MM.1S (cell line): ENCODE measurements at regions not wholly inside any gene's neighbourhood (a gene's known extent, or its start where the extent isn't known, plus 50 kb on each side); places are given as distances from the start of the nearest gene placed in this dataset.

Experiments
- DNase-seq: peaks from one replicate; pipeline ENCODE4 v3.0.0-alpha.2; 2015
- H2AFZ ChIP-seq: fragments of 300-600 bp; sonication (generic); 2 replicates; pipeline ENCODE4 v1.6.0; 2016; ENCODE audit warnings: antibody characterized with exemption, low read length
- H3F3A ChIP-seq: fragments of 300-600 bp; sonication (generic); 2 replicates; pipeline ENCODE4 v1.6.1; 2016; ENCODE audit warnings: mild to moderate bottlenecking, antibody characterized with exemption, low read length, moderate library complexity, mixed read lengths; ENCODE audit not compliant: insufficient read depth
- H3K27ac ChIP-seq: fragments of 300-600 bp; sonication (generic); 2 replicates; pipeline ENCODE4 v1.5.1; 2016; ENCODE audit warnings: mild to moderate bottlenecking, low read length
- H3K27me3 ChIP-seq: fragments of 300-600 bp; sonication (generic); replicated peaks from 2 replicates; pipeline ENCODE4 v1.6.0; 2016; ENCODE audit warnings: low read length; ENCODE audit not compliant: insufficient read depth
- H3K36me3 ChIP-seq: fragments of 300-600 bp; sonication (generic); replicated peaks from 2 replicates; pipeline ENCODE4 v1.6.1; 2016; ENCODE audit warnings: mild to moderate bottlenecking, low read length, mixed read lengths; ENCODE audit not compliant: insufficient read depth
- H3K4me1 ChIP-seq: fragments of 300-600 bp; sonication (generic); 2 replicates; pipeline ENCODE4 v1.6.1; 2016; ENCODE audit warnings: low read length, mixed read lengths
- H3K4me2 ChIP-seq: fragments of 300-600 bp; sonication (generic); 2 replicates; pipeline ENCODE4 v1.6.0; 2016; ENCODE audit warnings: low read depth, low read length
- H3K4me3 ChIP-seq: fragments of 300-600 bp; sonication (generic); 2 replicates; pipeline ENCODE4 v1.5.1; 2016; ENCODE audit warnings: low read length, mixed read lengths
- H3K79me2 ChIP-seq: fragments of 300-600 bp; sonication (generic); 2 replicates; pipeline ENCODE4 v1.6.1; 2016; ENCODE audit warnings: mixed run types, low read length, mixed read lengths
- H3K9ac ChIP-seq: fragments of 300-600 bp; sonication (generic); 2 replicates; pipeline ENCODE4 v1.6.1; 2016; ENCODE audit warnings: low read length, mixed read lengths
- H3K9me2 ChIP-seq: fragments of 300-600 bp; sonication (generic); replicated peaks from 2 replicates; pipeline ENCODE4 v1.6.1; 2016; ENCODE audit warnings: mild to moderate bottlenecking, low read length, mixed read lengths; ENCODE audit not compliant: insufficient read depth
- H3K9me3 ChIP-seq: fragments of 300-600 bp; sonication (generic); replicated peaks from 2 replicates; pipeline ENCODE4 v1.6.1; 2016; ENCODE audit warnings: mild to moderate bottlenecking, low read length, mixed read lengths; ENCODE audit not compliant: insufficient read depth
- H4K20me1 ChIP-seq: fragments of 300-600 bp; sonication (generic); 2 replicates; pipeline ENCODE4 v1.6.1; 2016; ENCODE audit warnings: mild to moderate bottlenecking, low read length, moderate library complexity, mixed read lengths; ENCODE audit not compliant: insufficient read depth
- EZH2 ChIP-seq: fragments of 300-600 bp; sonication (generic); optimal IDR thresholded peaks from 2 replicates; pipeline ENCODE3; 2017; ENCODE audit warnings: low read depth, mild to moderate bottlenecking, antibody characterized with exemption, low read length, mixed read lengths
- EZH2phosphoT487 ChIP-seq: fragments of 300-600 bp; sonication (generic); IDR thresholded peaks from 2 replicates; pipeline ENCODE4 v1.6.1; 2018; ENCODE audit warnings: antibody characterized with exemption, low read length
- TF ChIP-seq, protein P1 (sequence below): fragments of 300-600 bp; sonication (generic); IDR thresholded peaks from 2 replicates; pipeline ENCODE4 v1.5.1; 2016; ENCODE audit warnings: antibody characterized with exemption, low read length, mixed read lengths

DNA sequence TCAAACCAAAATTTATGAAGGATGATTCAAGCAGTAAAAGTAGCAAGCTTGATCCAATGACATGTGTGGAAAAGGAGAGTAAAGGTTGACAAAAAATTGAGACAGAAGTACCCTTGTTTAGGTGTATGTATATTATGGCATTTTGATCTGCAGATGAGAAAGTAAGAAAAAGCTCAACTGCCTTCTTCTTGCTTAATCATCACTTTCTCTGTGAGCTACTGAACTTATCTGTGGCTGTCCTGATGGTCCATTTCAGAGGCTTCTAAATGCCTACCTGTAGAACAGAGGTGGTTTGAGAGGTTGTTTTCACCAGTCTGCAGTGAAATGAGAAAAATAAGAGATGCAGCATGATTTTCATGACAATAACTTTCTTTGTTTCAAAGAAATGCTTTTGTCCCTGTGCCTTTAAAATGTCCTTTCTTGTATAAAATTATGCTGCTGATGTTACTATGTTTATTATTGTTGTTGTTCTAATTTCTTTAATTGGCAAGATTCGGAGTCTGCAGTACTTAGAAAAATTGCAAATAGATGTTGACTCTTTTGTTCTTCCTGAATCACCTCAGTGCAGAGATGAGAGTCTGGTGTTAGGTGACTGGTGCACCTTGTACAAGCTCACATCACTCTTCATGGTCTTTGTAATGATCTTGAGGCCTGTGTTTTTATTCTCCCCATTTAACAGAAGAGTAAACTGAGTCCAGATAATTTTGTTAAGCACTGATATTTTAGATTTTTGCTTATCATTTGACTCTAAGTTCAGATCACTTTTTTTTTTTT lies 821.9 kb downstream of the VRK1 start:
- no peak overlapping the region for H2AFZ ChIP-seq
- H4K20me1 ChIP-seq, result no peaks in the 10 kb centered on the region
- no peak overlapping the region for H3K4me3 ChIP-seq
- H3K27me3 ChIP-seq, result no peaks in the 10 kb centered on the region
- H3F3A ChIP-seq, result no peaks in the 10 kb centered on the region
- no peaks in the 10 kb centered on the region for H3K79me2 ChIP-seq
- H3K9me2 ChIP-seq, result no peaks in the 10 kb centered on the region
- no peak overlapping the region for H3K27ac ChIP-seq
- TF ChIP-seq EZH2 (no peak), EZH2phosphoT487 (no peak)
- TF ChIP-seq, protein P1, sequence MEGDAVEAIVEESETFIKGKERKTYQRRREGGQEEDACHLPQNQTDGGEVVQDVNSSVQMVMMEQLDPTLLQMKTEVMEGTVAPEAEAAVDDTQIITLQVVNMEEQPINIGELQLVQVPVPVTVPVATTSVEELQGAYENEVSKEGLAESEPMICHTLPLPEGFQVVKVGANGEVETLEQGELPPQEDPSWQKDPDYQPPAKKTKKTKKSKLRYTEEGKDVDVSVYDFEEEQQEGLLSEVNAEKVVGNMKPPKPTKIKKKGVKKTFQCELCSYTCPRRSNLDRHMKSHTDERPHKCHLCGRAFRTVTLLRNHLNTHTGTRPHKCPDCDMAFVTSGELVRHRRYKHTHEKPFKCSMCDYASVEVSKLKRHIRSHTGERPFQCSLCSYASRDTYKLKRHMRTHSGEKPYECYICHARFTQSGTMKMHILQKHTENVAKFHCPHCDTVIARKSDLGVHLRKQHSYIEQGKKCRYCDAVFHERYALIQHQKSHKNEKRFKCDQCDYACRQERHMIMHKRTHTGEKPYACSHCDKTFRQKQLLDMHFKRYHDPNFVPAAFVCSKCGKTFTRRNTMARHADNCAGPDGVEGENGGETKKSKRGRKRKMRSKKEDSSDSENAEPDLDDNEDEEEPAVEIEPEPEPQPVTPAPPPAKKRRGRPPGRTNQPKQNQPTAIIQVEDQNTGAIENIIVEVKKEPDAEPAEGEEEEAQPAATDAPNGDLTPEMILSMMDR, result no peak
- no peak overlapping the region for H3K4me2 ChIP-seq
- no peaks in the 10 kb centered on the region for H3K4me1 ChIP-seq
- no peaks in the 10 kb centered on the region for H3K9me3 ChIP-seq
- no peak for DNase-seq
- no peak overlapping the region for H3K9ac ChIP-seq
- H3K36me3 ChIP-seq, result no peaks in the 10 kb centered on the region

DNA sequence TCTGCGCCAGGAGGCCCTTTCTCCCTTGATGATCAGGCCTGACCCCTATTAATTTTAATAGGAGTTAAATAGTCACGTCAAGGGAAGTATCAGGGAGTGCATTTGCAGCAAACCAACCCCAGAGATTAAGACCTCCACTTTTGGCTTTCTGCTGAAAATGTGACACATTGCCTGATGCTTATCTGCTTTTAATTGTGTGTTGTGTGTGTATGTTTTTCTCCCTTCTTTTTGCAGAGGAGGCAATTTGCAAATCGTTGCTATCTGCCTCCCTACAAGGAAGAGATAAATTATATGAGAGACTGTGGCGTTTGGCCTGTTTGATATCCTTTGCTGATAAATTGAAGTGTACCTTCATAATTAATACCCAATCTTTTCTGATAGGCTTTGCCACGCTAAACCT lies 822.9 kb downstream of the VRK1 start:
- H2AFZ ChIP-seq, result no peak overlapping the region
- H3K36me3 ChIP-seq, result no peaks in the 10 kb centered on the region
- H3K27me3 ChIP-seq, result no peaks in the 10 kb centered on the region
- H3K27ac ChIP-seq, result no peak overlapping the region
- H3K4me1 ChIP-seq, result no peaks in the 10 kb centered on the region
- H3K9me3 ChIP-seq, result no peaks in the 10 kb centered on the region
- no peaks in the 10 kb centered on the region for H3K79me2 ChIP-seq
- H4K20me1 ChIP-seq, result no peaks in the 10 kb centered on the region
- DNase-seq, result no peak
- no peak overlapping the region for H3K4me3 ChIP-seq
- no peaks in the 10 kb centered on the region for H3F3A ChIP-seq
- no peak overlapping the region for H3K9ac ChIP-seq
- H3K4me2 ChIP-seq, result peak overlapping the region; percentile 28; the same call in 1 of the 2 replicates
- TF ChIP-seq EZH2 (no peak), EZH2phosphoT487 (no peak)
- TF ChIP-seq, protein P1, result no peak
- no peaks in the 10 kb centered on the region for H3K9me2 ChIP-seq

DNA sequence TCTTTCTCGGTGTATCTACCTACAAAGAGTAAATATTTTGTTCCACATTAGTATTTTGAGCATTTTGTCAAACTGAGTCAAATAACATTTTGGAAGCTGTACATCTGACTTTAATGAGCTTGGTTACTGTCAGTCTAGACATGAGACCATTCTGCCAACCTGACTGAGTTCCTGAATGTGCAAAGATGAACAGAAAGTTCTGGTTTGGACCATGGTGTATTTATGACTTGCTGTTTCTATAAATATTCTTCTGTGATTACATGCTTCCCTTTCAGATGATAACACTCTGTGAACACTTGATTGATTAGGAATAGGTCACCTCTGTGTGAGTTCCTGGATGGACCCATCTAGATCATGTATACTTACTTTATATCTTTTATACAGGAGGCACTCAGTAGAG lies 827.8 kb downstream of the VRK1 start:
- Histone ChIP-seq H3K4me2 (no peak overlapping the region), H3K79me2 (no peaks in the 10 kb centered on the region), H3K4me3 (no peak overlapping the region), H3K36me3 (no peaks in the 10 kb centered on the region), H3K9ac (no peak overlapping the region), H3K9me2 (no peaks in the 10 kb centered on the region), H2AFZ (no peak overlapping the region), H3K27ac (no peak overlapping the region), H3K27me3 (no peaks in the 10 kb centered on the region), H3K4me1 (no peaks in the 10 kb centered on the region), H3F3A (no peaks in the 10 kb centered on the region), H3K9me3 (no peaks in the 10 kb centered on the region), H4K20me1 (no peaks in the 10 kb centered on the region)
- no peak for TF ChIP-seq EZH2
- TF ChIP-seq, protein P1, result no peak
- DNase-seq, result no peak
